NCI-H2081 (cell line): ENCODE measurements at regions not wholly inside any gene's neighbourhood (a gene's known extent, or its start where the extent isn't known, plus 50 kb on each side); places are given as distances from the start of the nearest gene placed in this dataset.

Experiments used
- DNase-seq, 2 experiments: peaks; one replicate each; lab custom pipeline; 2025; lab: John Stamatoyannopoulos, UW

- DNase-seq: no peak
These were observed 370.3 kb downstream of the BMPER start for GRCh38 chr7:34275624-34276023.

- DNase-seq: no peak
These were observed 371.9 kb downstream of the BMPER start for GRCh38 chr7:34277016-34277802.

GRCh38 chr7:34277803-34278199 lies 372.5 kb downstream of the BMPER start:
- DNase-seq: no peak

GRCh38 chr7:34281260-34281659 lies 375.9 kb downstream of the BMPER start:
- peak in 1 of 2 experiments; percentile 6 for DNase-seq

- no peak for DNase-seq
These were observed 375.7 kb upstream of the NPSR1 start for GRCh38 chr7:34282271-34282670.

GRCh38 chr7:34296663-34297062 lies 361.4 kb upstream of the NPSR1 start:
- DNase-seq: no peak

- DNase-seq: no peak
These were observed 359.5 kb upstream of the NPSR1 start for GRCh38 chr7:34298492-34299013.

- no peak for DNase-seq
These were observed 359.0 kb upstream of the NPSR1 start for GRCh38 chr7:34299066-34299465.

GRCh38 chr7:34307540-34307939 lies 350.5 kb upstream of the NPSR1 start:
- no peak for DNase-seq

- no peak for DNase-seq
These were observed 349.4 kb upstream of the NPSR1 start for GRCh38 chr7:34308595-34308994.

- DNase-seq: no peak
These were observed 348.9 kb upstream of the NPSR1 start for GRCh38 chr7:34309116-34309515.

- DNase-seq: no peak
These were observed 348.4 kb upstream of the NPSR1 start for GRCh38 chr7:34309584-34309983.

GRCh38 chr7:34311591-34311990 lies 346.4 kb upstream of the NPSR1 start:
- no peak for DNase-seq

- no peak for DNase-seq
These were observed 345.4 kb upstream of the NPSR1 start for GRCh38 chr7:34312624-34313023.

- DNase-seq: no peak
These were observed 344.7 kb upstream of the NPSR1 start for GRCh38 chr7:34313289-34313688.

- no peak for DNase-seq
These were observed 343.0 kb upstream of the NPSR1 start for GRCh38 chr7:34315032-34315431.

GRCh38 chr7:34317039-34317438 lies 341.0 kb upstream of the NPSR1 start:
- no peak for DNase-seq

- no peak for DNase-seq
These were observed 337.6 kb upstream of the NPSR1 start for GRCh38 chr7:34320412-34320811.

GRCh38 chr7:34320926-34321661 lies 336.9 kb upstream of the NPSR1 start:
- DNase-seq: peak; percentile 67

- no peak for DNase-seq
These were observed 335.2 kb upstream of the NPSR1 start for GRCh38 chr7:34322841-34323240.

GRCh38 chr7:34327681-34328080 lies 330.3 kb upstream of the NPSR1 start:
- no peak for DNase-seq

- DNase-seq: no peak
These were observed 327.7 kb upstream of the NPSR1 start for GRCh38 chr7:34330308-34330707.

- DNase-seq: no peak
These were observed 326.9 kb upstream of the NPSR1 start for GRCh38 chr7:34331102-34331501.
